ENCODE measurements at regions not wholly inside any gene's neighbourhood (a gene's known extent, or its start where the extent isn't known, plus 50 kb on each side); places are given as distances from the start of the nearest gene placed in this dataset.
A peak's percentile ranks its signal among the peaks of the same experiment; 100 is the strongest.
"Not testable (repeated sequence)": the region's sequence is repeated elsewhere in the genome, so short reads cannot be mapped to it uniquely, and the experiment has no call there.

DNA sequence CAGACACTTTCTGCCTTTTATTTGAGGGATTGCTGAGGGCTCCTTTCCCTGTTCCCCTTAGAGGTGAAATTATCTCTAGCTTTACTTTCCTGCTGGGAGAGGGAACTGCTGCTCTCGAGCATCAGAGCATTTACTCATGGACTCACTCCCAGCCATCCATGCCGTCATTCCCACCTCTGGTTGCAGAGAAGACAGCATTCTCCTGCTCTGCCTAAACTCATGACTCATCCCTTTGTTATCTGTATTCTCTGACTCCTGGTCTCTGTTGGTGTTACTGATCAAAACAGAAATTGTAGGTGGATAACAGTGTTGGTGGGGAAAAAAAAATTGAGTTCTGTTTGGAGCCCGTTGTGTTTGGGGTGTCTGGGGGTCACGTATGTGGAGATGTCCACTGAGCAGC, 159.3 kb downstream of the TTC8 start:
- 54 to 70% methylated on average over 4 of the region's 4 CpGs for WGBS, 2 donors
- Histone ChIP-seq H3K36me3 (ENCODE audit: control insufficient read depth in 4 of 4, insufficient read depth in 4 of 4, low read length in 4 of 4) (no peaks in the 10 kb centered on the region), H3K4me1 (ENCODE audit: control insufficient read depth in 5 of 5, insufficient read depth in 5 of 5, low read length in 5 of 5) (no peaks in the 10 kb centered on the region), H3K4me3 (no peak overlapping the region), H3K9me3 (ENCODE audit: control insufficient read depth in 4 of 4, insufficient read depth in 3 of 4, low read length in 3 of 4) (peaks cover 0 to 11% (median 1%) of the 10 kb centered on the region in 4 donors), H3K27me3 (ENCODE audit: control insufficient read depth in 3 of 3, insufficient read depth in 3 of 3, low read length in 2 of 3) (peaks cover 0 to 4% (median 4%) of the 10 kb centered on the region in 3 donors), H3K9ac (ENCODE audit: insufficient read depth in 1 of 2, low read length in 2 of 2) (no peak overlapping the region), H3K27ac (ENCODE audit: low read depth in 1 of 2, low read length in 1 of 2) (no peak overlapping the region)
- TF ChIP-seq, protein P1, sequence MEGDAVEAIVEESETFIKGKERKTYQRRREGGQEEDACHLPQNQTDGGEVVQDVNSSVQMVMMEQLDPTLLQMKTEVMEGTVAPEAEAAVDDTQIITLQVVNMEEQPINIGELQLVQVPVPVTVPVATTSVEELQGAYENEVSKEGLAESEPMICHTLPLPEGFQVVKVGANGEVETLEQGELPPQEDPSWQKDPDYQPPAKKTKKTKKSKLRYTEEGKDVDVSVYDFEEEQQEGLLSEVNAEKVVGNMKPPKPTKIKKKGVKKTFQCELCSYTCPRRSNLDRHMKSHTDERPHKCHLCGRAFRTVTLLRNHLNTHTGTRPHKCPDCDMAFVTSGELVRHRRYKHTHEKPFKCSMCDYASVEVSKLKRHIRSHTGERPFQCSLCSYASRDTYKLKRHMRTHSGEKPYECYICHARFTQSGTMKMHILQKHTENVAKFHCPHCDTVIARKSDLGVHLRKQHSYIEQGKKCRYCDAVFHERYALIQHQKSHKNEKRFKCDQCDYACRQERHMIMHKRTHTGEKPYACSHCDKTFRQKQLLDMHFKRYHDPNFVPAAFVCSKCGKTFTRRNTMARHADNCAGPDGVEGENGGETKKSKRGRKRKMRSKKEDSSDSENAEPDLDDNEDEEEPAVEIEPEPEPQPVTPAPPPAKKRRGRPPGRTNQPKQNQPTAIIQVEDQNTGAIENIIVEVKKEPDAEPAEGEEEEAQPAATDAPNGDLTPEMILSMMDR (IDR thresholded peaks at IDR 0.05; ENCODE audit: control extremely low read depth, extremely low read depth): no peak
- ATAC-seq (ENCODE audit: insufficient read depth, low FRiP score) (no peak), DNase-seq (no peak)

DNA sequence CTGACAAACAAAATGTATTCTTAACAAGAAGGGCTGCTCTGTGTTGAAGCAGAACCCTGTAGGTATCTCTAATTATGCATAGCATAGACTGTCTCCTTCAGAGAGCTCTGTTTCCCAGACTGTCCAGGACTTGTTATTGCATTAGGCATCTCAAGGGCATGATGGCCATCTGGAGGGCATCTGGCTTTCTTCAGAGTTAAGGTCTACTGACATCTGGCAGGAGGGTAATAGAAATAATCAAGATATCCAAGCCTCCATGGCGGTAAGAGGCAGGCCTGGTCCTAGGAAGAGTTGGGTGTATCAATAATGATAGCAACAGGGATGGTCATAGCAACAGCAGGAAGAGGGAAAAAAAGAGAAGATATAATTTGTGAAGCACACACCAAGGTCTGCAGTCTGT, 161.2 kb downstream of the TTC8 start:
- 88 to 92% methylated on average over 1 of the region's 1 CpG for WGBS, 2 donors
- Histone ChIP-seq H3K27ac (ENCODE audit: low read depth in 1 of 2, low read length in 1 of 2) (no peak overlapping the region), H3K36me3 (ENCODE audit: control insufficient read depth in 4 of 4, insufficient read depth in 4 of 4, low read length in 4 of 4) (no peaks in the 10 kb centered on the region), H3K9me3 (ENCODE audit: control insufficient read depth in 4 of 4, insufficient read depth in 3 of 4, low read length in 3 of 4) (peaks cover 0 to 14% (median 1%) of the 10 kb centered on the region in 4 donors), H3K4me3 (no peak overlapping the region), H3K9ac (ENCODE audit: insufficient read depth in 1 of 2, low read length in 2 of 2) (no peak overlapping the region), H3K4me1 (ENCODE audit: control insufficient read depth in 5 of 5, insufficient read depth in 5 of 5, low read length in 5 of 5) (no peaks in the 10 kb centered on the region), H3K27me3 (ENCODE audit: control insufficient read depth in 3 of 3, insufficient read depth in 3 of 3, low read length in 2 of 3) (no peaks in the 10 kb centered on the region)
- TF ChIP-seq, protein P1 (IDR thresholded peaks at IDR 0.05; ENCODE audit: control extremely low read depth, extremely low read depth): no peak
- no peak for DNase-seq
- ATAC-seq (ENCODE audit: insufficient read depth, low FRiP score): no peak

GRCh38 chr14:88986146-88986841, 161.8 kb downstream of the TTC8 start:
- 75 to 87% methylated on average over 11 of the region's 11 CpGs for WGBS, 2 donors
- TF ChIP-seq, protein P1 (IDR thresholded peaks at IDR 0.05; ENCODE audit: control extremely low read depth, extremely low read depth): no peak
- no peak for ATAC-seq (ENCODE audit: insufficient read depth, low FRiP score)

DNA sequence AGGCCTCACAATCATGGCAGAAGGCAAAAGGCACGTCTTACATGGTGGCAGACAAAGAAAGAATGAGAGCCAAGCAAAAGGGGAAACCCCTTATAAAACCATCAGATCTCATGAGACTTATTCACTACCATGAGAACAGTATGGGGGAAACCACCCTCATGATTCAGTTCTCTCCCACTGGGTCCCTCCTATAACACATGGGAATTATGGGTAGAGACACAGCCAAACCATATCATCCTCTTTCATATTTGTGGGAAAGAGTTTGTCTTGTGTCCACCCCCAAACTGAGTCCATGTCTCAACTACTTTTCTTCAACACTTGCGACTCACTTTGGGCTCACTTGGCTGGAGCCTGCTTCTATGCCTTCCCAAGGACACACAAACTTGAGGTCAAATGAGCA, 162.5 kb downstream of the TTC8 start:
- DNase-seq; H3K4me3 ChIP-seq; H3K4me1 ChIP-seq (ENCODE audit: control insufficient read depth in 5 of 5, insufficient read depth in 5 of 5, low read length in 5 of 5); ATAC-seq (ENCODE audit: insufficient read depth, low FRiP score); H3K36me3 ChIP-seq (ENCODE audit: control insufficient read depth in 4 of 4, insufficient read depth in 4 of 4, low read length in 4 of 4); H3K9ac ChIP-seq (ENCODE audit: insufficient read depth in 1 of 2, low read length in 2 of 2); H3K27ac ChIP-seq (ENCODE audit: low read depth in 1 of 2, low read length in 1 of 2); H3K27me3 ChIP-seq (ENCODE audit: control insufficient read depth in 3 of 3, insufficient read depth in 3 of 3, low read length in 2 of 3): not testable (repeated sequence)
- 82 to 84% methylated on average over 2 of the region's 2 CpGs for WGBS, 2 donors
- peaks cover 0 to 11% (median 1%) of the 10 kb centered on the region in 4 donors for H3K9me3 ChIP-seq (ENCODE audit: control insufficient read depth in 4 of 4, insufficient read depth in 3 of 4, low read length in 3 of 4)

More at GRCh38 chr14:88986146-88986841, 161.8 kb downstream of the TTC8 start:
- Histone ChIP-seq H3K4me1 (ENCODE audit: control insufficient read depth in 5 of 5, insufficient read depth in 5 of 5, low read length in 5 of 5) (no peaks in the 10 kb centered on the region), H3K9me3 (ENCODE audit: control insufficient read depth in 4 of 4, insufficient read depth in 3 of 4, low read length in 3 of 4) (peaks cover 0 to 14% (median 1%) of the 10 kb centered on the region in 4 donors), H3K27ac (ENCODE audit: low read depth in 1 of 2, low read length in 1 of 2) (no peak overlapping the region), H3K4me3 (no peak overlapping the region), H3K36me3 (ENCODE audit: control insufficient read depth in 4 of 4, insufficient read depth in 4 of 4, low read length in 4 of 4) (no peaks in the 10 kb centered on the region), H3K27me3 (ENCODE audit: control insufficient read depth in 3 of 3, insufficient read depth in 3 of 3, low read length in 2 of 3) (no peaks in the 10 kb centered on the region), H3K9ac (ENCODE audit: insufficient read depth in 1 of 2, low read length in 2 of 2) (no peak overlapping the region)
- peak in 1 of 3 donors; percentile 3 for DNase-seq
